HepG2 (cell line): ENCODE measurements at regions not wholly inside any gene's neighbourhood (a gene's known extent, or its start where the extent isn't known, plus 50 kb on each side); places are given as distances from the start of the nearest gene placed in this dataset.

Experiments
- AHR ChIP-seq: IDR thresholded peaks from 2 replicates; pipeline ENCODE4 v1.6.1; 2018; ENCODE audit warnings: missing genetic modification reagents, missing compliant biosample characterization
- CENPX ChIP-seq: sonication (generic); formaldehyde crosslinking; IDR thresholded peaks from 2 replicates; pipeline ENCODE4 v1.9.0; 2021; ENCODE audit warnings: mild to moderate bottlenecking, missing genetic modification reagents, moderate library complexity
- DR1 ChIP-seq: sonication (generic); formaldehyde crosslinking; IDR thresholded peaks from 2 replicates; pipeline ENCODE4 v1.8.0; 2021; ENCODE audit warnings: mild to moderate bottlenecking, missing genetic modification reagents, inconsistent platforms
- FOXA3 ChIP-seq: IDR thresholded peaks from 2 replicates; pipeline ENCODE4 v1.6.1; 2016; ENCODE audit warnings: missing genetic modification reagents, missing compliant biosample characterization
- FOXP1 ChIP-seq, 2 experiments: fragments of 450-650 bp in 1 of 2; IDR thresholded peaks; 2 replicates each; pipeline ENCODE4 v1.6.1; 2017 to 2018; ENCODE audit warnings: antibody characterized with exemption in 1 of 2
- HDAC1 ChIP-seq: sonication (generic); formaldehyde crosslinking; IDR thresholded peaks from 2 replicates; pipeline ENCODE4 v1.5.1; 2020; ENCODE audit warnings: mild to moderate bottlenecking, missing genetic modification reagents
- KDM4B ChIP-seq: sonication (generic); formaldehyde crosslinking; IDR thresholded peaks from 2 replicates; pipeline ENCODE4 v1.4.0; 2020; ENCODE audit warnings: missing genetic modification reagents
- MEIS1 ChIP-seq: sonication (generic); formaldehyde crosslinking; IDR thresholded peaks from 2 replicates; pipeline ENCODE4 v1.9.0; 2021; ENCODE audit warnings: mild to moderate bottlenecking, missing genetic modification reagents, moderate library complexity, borderline replicate concordance
- PAX8 ChIP-seq: sonication (generic); formaldehyde crosslinking; IDR thresholded peaks from 2 replicates; pipeline ENCODE4 v1.8.0; 2022; ENCODE audit warnings: mild to moderate bottlenecking, missing genetic modification reagents, borderline replicate concordance
- PHF20 ChIP-seq: sonication (generic); formaldehyde crosslinking; IDR thresholded peaks from 2 replicates; pipeline ENCODE4 v1.5.0; 2020; ENCODE audit warnings: mild to moderate bottlenecking, missing genetic modification reagents
- RELA ChIP-seq: sonication (generic); formaldehyde crosslinking; IDR thresholded peaks from 2 replicates; pipeline ENCODE4 v1.4.0; 2020; ENCODE audit warnings: missing genetic modification reagents
- SMC3 ChIP-seq: IDR thresholded peaks from 2 replicates; pipeline ENCODE4 v1.6.1; 2011; ENCODE audit warnings: low read length, improper control_type of control experiment
- SOX6 ChIP-seq, 2 experiments: fragments of 450-650 bp in 1 of 2; sonication (generic) in 1 of 2; formaldehyde crosslinking in 1 of 2; IDR thresholded peaks; 2 replicates each; pipeline versions ENCODE4 v1.4.0 to v1.6.1; 2017 to 2020; ENCODE audit warnings: antibody characterized with exemption in 1 of 2, mild to moderate bottlenecking in 1 of 2, missing genetic modification reagents in 1 of 2
- USF2 ChIP-seq, 2 experiments: sonication (generic) in 1 of 2; formaldehyde crosslinking in 1 of 2; IDR thresholded peaks; 2 replicates each; pipeline versions ENCODE4 v1.5.1 to v1.6.1; 2011 to 2020; ENCODE audit warnings: borderline replicate concordance in 1 of 2, low read depth in 1 of 2, low read length in 1 of 2, mild to moderate bottlenecking in 1 of 2, missing genetic modification reagents in 1 of 2, moderate library complexity in 1 of 2
- XBP1 ChIP-seq: sonication (generic); formaldehyde crosslinking; IDR thresholded peaks from 2 replicates; pipeline ENCODE4 v1.5.0; 2020; ENCODE audit warnings: missing genetic modification reagents
- ZNF225 ChIP-seq: sonication (generic); formaldehyde crosslinking; IDR thresholded peaks from 2 replicates; pipeline ENCODE4 v1.4.0; 2020; ENCODE audit warnings: mild to moderate bottlenecking, missing genetic modification reagents
- ZNF292 ChIP-seq: sonication (generic); formaldehyde crosslinking; IDR thresholded peaks from 2 replicates; pipeline ENCODE4 v1.8.1; 2022; ENCODE audit warnings: mild to moderate bottlenecking, low read depth, missing genetic modification reagents, borderline replicate concordance
- ZNF326 ChIP-seq: sonication (generic); formaldehyde crosslinking; IDR thresholded peaks from 2 replicates; pipeline ENCODE4 v1.4.0; 2020; ENCODE audit warnings: missing genetic modification reagents, borderline replicate concordance
- ZNF333 ChIP-seq: sonication (generic); formaldehyde crosslinking; IDR thresholded peaks from 2 replicates; pipeline ENCODE4 v1.4.0; 2020; ENCODE audit warnings: mild to moderate bottlenecking, missing genetic modification reagents, borderline replicate concordance
- ZNF558 ChIP-seq: sonication (generic); formaldehyde crosslinking; IDR thresholded peaks from 2 replicates; pipeline ENCODE4 v1.9.0; 2022; ENCODE audit warnings: mild to moderate bottlenecking, missing genetic modification reagents, borderline replicate concordance
- ZNF768 ChIP-seq: sonication (generic); formaldehyde crosslinking; IDR thresholded peaks from 2 replicates; pipeline ENCODE4 v1.4.0; 2020; ENCODE audit warnings: missing genetic modification reagents
- ZNF788 ChIP-seq: sonication (generic); formaldehyde crosslinking; IDR thresholded peaks from 2 replicates; pipeline ENCODE4 v1.5.0; 2020; ENCODE audit warnings: mild to moderate bottlenecking, missing genetic modification reagents, borderline replicate concordance
- TF ChIP-seq, protein P1 (sequence below): sonication (generic); formaldehyde crosslinking; IDR thresholded peaks from 2 replicates; pipeline ENCODE4 v1.8.0; 2022; ENCODE audit warnings: missing genetic modification reagents, mild to moderate bottlenecking, inconsistent platforms, borderline replicate concordance
- TF ChIP-seq, protein P2 (sequence below): IDR thresholded peaks from 2 replicates; pipeline ENCODE4 v1.4.0; 2020; ENCODE audit warnings: mild to moderate bottlenecking, missing genetic modification reagents

DNA sequence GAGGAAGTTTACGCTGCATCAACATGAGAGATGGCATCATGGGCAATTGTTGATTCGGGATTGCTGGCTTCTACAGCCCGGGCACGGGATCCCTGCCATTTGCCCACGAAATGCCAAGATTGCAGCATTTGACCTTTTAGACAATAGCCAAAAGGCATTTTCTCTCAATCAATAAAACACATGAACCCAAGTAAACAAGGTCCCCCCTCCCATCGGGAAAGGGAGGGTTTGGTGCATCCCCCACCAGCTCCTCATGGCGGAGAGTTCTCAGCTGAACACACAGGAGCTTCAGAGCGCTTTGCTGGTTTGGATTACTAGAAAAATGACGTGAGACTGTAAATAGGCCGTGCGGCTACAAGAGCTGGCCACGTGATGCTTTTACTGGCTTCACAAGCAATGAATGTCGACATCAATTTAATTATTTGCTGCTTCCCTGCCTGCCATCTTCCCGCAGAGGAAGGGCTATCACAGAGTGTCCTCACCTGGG is 147.6 kb downstream of the C16orf95 start (continued):
- TF ChIP-seq FOXP1 (IDR thresholded peaks at IDR 0.05), result no peak
- TF ChIP-seq FOXP1 (CRISPR knock-in tag; IDR thresholded peaks at IDR 0.05), result 0 out of 2 replicates have a peak, but pooled peaks have one; percentile 10
- TF ChIP-seq SOX6 (IDR thresholded peaks at IDR 0.05), result no peak
- TF ChIP-seq SOX6 (CRISPR knock-in tag; IDR thresholded peaks at IDR 0.05), result peak; percentile 40; the same call in 1 of the 2 replicates
- no peak for TF ChIP-seq DR1
- no peak for TF ChIP-seq ZNF768 (CRISPR knock-in tag)
- TF ChIP-seq ZNF292 (CRISPR knock-in tag), result no peak
- no peak for TF ChIP-seq ZNF788 (CRISPR knock-in tag)
- no peak for TF ChIP-seq PHF20 (CRISPR knock-in tag)
- TF ChIP-seq CENPX (CRISPR knock-in tag), result no peak
- TF ChIP-seq ZNF225, result no peak
- TF ChIP-seq PAX8 (CRISPR knock-in tag), result no peak
- TF ChIP-seq AHR (CRISPR knock-in tag), result no peak
- TF ChIP-seq RELA (CRISPR knock-in tag), result no peak
- TF ChIP-seq KDM4B, result no peak
- TF ChIP-seq USF2 (IDR thresholded peaks at IDR 0.05; ENCODE audit: low read depth, low read length), result peak; percentile 61
- TF ChIP-seq USF2 (CRISPR knock-in tag; IDR thresholded peaks at IDR 0.05; ENCODE audit: borderline replicate concordance), result peak; percentile 38; the same call in 1 of the 2 replicates
- TF ChIP-seq MEIS1 (CRISPR knock-in tag), result no peak
- no peak for TF ChIP-seq ZNF333 (CRISPR knock-in tag)
- no peak for TF ChIP-seq XBP1 (CRISPR knock-in tag)
- no peak for TF ChIP-seq HDAC1 (CRISPR knock-in tag)
- TF ChIP-seq, protein P1, sequence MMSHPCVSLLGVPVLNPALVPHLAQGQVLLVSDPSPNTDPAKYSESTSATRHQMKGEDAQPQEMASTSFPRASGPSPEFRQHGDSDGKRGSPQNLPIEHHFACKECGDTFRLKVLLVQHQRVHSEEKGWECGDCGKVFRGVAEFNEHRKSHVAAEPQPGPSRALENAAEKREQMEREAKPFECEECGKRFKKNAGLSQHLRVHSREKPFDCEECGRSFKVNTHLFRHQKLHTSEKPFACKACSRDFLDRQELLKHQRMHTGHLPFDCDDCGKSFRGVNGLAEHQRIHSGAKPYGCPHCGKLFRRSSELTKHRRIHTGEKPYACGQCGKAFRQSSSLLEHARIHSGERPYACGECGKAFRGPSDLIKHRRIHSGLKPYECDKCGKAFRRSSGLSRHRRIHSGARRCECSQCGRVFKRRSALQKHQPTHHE, result no peak
- no peak for TF ChIP-seq ZNF326 (CRISPR knock-in tag)
- no peak for TF ChIP-seq ZNF558 (CRISPR knock-in tag)
- TF ChIP-seq FOXA3 (CRISPR knock-in tag), result no peak
- TF ChIP-seq, protein P2, sequence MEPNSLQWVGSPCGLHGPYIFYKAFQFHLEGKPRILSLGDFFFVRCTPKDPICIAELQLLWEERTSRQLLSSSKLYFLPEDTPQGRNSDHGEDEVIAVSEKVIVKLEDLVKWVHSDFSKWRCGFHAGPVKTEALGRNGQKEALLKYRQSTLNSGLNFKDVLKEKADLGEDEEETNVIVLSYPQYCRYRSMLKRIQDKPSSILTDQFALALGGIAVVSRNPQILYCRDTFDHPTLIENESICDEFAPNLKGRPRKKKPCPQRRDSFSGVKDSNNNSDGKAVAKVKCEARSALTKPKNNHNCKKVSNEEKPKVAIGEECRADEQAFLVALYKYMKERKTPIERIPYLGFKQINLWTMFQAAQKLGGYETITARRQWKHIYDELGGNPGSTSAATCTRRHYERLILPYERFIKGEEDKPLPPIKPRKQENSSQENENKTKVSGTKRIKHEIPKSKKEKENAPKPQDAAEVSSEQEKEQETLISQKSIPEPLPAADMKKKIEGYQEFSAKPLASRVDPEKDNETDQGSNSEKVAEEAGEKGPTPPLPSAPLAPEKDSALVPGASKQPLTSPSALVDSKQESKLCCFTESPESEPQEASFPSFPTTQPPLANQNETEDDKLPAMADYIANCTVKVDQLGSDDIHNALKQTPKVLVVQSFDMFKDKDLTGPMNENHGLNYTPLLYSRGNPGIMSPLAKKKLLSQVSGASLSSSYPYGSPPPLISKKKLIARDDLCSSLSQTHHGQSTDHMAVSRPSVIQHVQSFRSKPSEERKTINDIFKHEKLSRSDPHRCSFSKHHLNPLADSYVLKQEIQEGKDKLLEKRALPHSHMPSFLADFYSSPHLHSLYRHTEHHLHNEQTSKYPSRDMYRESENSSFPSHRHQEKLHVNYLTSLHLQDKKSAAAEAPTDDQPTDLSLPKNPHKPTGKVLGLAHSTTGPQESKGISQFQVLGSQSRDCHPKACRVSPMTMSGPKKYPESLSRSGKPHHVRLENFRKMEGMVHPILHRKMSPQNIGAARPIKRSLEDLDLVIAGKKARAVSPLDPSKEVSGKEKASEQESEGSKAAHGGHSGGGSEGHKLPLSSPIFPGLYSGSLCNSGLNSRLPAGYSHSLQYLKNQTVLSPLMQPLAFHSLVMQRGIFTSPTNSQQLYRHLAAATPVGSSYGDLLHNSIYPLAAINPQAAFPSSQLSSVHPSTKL (CRISPR knock-in tag), result no peak
- TF ChIP-seq SMC3, result no peak
